Caco-2 (cell line): ENCODE measurements at regions not wholly inside any gene's neighbourhood (a gene's known extent, or its start where the extent isn't known, plus 50 kb on each side); places are given as distances from the start of the nearest gene placed in this dataset.

Experiments
- BruUV-seq: library from RNA; stranded (reverse); fragments of 400-500 nt; replicated peaks from 2 replicates; lab custom pipeline; 2021; lab: Mats Ljungman, UMichigan
- CTCF ChIA-PET: fragments of 300-600 bp; sonication (Branson Sonifier 250); formaldehyde crosslinking; loops from one replicate; lab custom pipeline; 2022; ENCODE audit warnings: antibody characterized with exemption; lab: Charles Lee
- POLR2A ChIA-PET: fragments of 300-600 bp; sonication (Branson Sonifier 250); formaldehyde crosslinking; loops from one replicate; lab custom pipeline; 2022; ENCODE audit warnings: antibody characterized with exemption; lab: Charles Lee
- DNase-seq, 2 experiments: peaks; one replicate each; pipeline versions ENCODE4 v3.0.0 to v3.0.0-alpha.2; 2020 to 2022
- H3K27me3 ChIP-seq: replicated peaks from 2 replicates; pipeline ENCODE4 v1.6.0; 2011; ENCODE audit warnings: low read length; ENCODE audit not compliant: control insufficient read depth, insufficient read depth
- H3K36me3 ChIP-seq: 2 replicates; pipeline ENCODE4 v1.5.1; 2011; ENCODE audit warnings: low read length; ENCODE audit not compliant: control insufficient read depth, insufficient read depth
- H3K4me1 ChIP-seq: fragments of 250-450 bp; sonication (Bioruptor Pico); 2 replicates; pipeline ENCODE4 v1.5.1; 2020; ENCODE audit warnings: mild to moderate bottlenecking
- H3K4me3 ChIP-seq: 2 replicates; pipeline ENCODE4 v1.5.1; 2011; ENCODE audit warnings: low read depth, mild to moderate bottlenecking, control low read depth, low read length
- H3K9me3 ChIP-seq: fragments of 250-450 bp; sonication (Bioruptor Pico); 2 replicates; pipeline ENCODE4 v1.5.1; 2020; ENCODE audit warnings: mild to moderate bottlenecking, moderate library complexity
- H3K27ac Mint-ChIP-seq: one replicate; pipeline ENCODE4 v1.8.0; 2022; ENCODE audit warnings: mixed read lengths; ENCODE audit not compliant: unreplicated experiment
- H3K27me3 Mint-ChIP-seq: one replicate; pipeline ENCODE4 v1.8.0; 2022; ENCODE audit warnings: mixed read lengths; ENCODE audit not compliant: insufficient read depth, unreplicated experiment
- H3K36me3 Mint-ChIP-seq: one replicate; pipeline ENCODE4 v1.8.0; 2022; ENCODE audit warnings: mild to moderate bottlenecking, mixed read lengths; ENCODE audit not compliant: insufficient read depth, unreplicated experiment
- H3K4me1 Mint-ChIP-seq: one replicate; pipeline ENCODE4 v1.8.0; 2022; ENCODE audit warnings: low read depth, mixed read lengths; ENCODE audit not compliant: unreplicated experiment
- H3K4me3 Mint-ChIP-seq: one replicate; pipeline ENCODE4 v1.8.0; 2022; ENCODE audit warnings: mild to moderate bottlenecking, moderate library complexity, mixed read lengths; ENCODE audit not compliant: unreplicated experiment
- H3K9me3 Mint-ChIP-seq: one replicate; pipeline ENCODE4 v1.8.0; 2022; ENCODE audit warnings: mixed read lengths; ENCODE audit not compliant: unreplicated experiment
- intact Hi-C: fragments of 100-400 bp; cut with micrococcal nuclease; formaldehyde crosslinking; loops from one replicate; pipeline ENCODE4 v1.10.0; 2022; ENCODE audit not compliant: unreplicated experiment
- TF ChIP-seq, protein P1 (sequence below), 2 experiments: fragments of 200-600 bp in 1 of 2; IDR thresholded peaks; 1 replicate in 1 of 2; 2 replicates in 1 of 2; pipeline versions ENCODE4 v1.5.1 to v1.8.0; 2011 to 2022; ENCODE audit warnings: antibody characterized with exemption in 1 of 2, control low read depth in 1 of 2, inconsistent platforms in 1 of 2, low read depth in 1 of 2, low read length in 1 of 2, mild to moderate bottlenecking in 1 of 2, moderate library complexity in 1 of 2; ENCODE audit not compliant: insufficient read depth in 1 of 2, severe bottlenecking in 1 of 2, unreplicated experiment in 1 of 2

DNA sequence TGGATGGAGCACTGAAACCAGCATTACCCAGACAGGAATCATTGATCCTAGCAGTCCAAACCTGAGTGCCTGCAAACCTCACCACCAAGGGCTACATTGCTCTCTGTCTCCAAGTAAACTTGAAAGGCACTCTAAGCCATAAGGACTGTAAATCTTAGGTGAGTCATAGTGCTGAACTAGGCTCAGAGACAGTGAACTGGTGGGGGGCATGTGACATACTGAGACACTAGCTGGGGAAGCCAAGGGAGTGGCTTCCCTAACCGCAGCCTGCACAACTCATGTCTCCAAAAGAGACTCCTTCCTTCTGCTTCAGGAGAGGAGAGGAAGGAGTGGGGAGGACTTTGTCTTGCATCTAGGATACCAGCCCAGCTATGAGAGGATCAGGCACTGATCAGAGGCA, 235.5 kb upstream of the ACTRT1 start:
- H3K27me3 ChIP-seq: no peaks in the 10 kb centered on the region
- Mint-ChIP-seq H3K36me3 (no peaks in the 10 kb centered on the region), H3K27ac (no peak overlapping the region), H3K9me3 (no peaks in the 10 kb centered on the region), H3K4me1 (no peaks in the 10 kb centered on the region), H3K4me3 (no peak overlapping the region), H3K27me3 (no peaks in the 10 kb centered on the region)
- TF ChIP-seq, protein P1, sequence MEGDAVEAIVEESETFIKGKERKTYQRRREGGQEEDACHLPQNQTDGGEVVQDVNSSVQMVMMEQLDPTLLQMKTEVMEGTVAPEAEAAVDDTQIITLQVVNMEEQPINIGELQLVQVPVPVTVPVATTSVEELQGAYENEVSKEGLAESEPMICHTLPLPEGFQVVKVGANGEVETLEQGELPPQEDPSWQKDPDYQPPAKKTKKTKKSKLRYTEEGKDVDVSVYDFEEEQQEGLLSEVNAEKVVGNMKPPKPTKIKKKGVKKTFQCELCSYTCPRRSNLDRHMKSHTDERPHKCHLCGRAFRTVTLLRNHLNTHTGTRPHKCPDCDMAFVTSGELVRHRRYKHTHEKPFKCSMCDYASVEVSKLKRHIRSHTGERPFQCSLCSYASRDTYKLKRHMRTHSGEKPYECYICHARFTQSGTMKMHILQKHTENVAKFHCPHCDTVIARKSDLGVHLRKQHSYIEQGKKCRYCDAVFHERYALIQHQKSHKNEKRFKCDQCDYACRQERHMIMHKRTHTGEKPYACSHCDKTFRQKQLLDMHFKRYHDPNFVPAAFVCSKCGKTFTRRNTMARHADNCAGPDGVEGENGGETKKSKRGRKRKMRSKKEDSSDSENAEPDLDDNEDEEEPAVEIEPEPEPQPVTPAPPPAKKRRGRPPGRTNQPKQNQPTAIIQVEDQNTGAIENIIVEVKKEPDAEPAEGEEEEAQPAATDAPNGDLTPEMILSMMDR (IDR thresholded peaks at IDR 0.05; ENCODE audit: insufficient read depth in 1 of 2, low read depth in 1 of 2, low read length in 1 of 2, severe bottlenecking in 1 of 2, unreplicated experiment in 1 of 2): no peak
- DNase-seq: no peak
- intact Hi-C loops: no loop called here
- H3K36me3 ChIP-seq: no peaks in the 10 kb centered on the region
- ChIA-PET CTCF (no interaction called here), POLR2A (no interaction called here)
- no TSS peak for BruUV-seq
- no peaks in the 10 kb centered on the region for H3K9me3 ChIP-seq
- no peaks in the 10 kb centered on the region for H3K4me1 ChIP-seq
- H3K4me3 ChIP-seq: no peak overlapping the region

DNA sequence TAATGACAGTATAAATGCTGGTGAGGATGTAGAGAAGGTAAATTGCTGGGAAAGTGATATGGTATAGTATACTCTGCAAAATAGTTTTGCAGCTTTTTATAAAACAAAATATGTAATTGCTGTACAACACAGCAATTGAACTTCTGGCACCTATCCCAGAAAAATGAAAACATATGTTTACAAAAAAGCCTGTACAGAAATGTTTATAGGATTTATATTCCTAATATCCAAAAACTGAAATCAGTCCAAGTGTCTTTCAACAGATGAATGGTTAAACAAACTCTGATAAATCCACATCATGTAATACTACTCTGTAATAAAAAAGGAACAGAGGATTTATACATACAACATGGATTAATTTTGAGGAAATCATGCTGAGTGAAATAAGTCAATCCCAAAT, 198.4 kb upstream of the ACTRT1 start:
- POLR2A ChIA-PET: no interaction called here
- CTCF ChIA-PET: no interaction called here

DNA sequence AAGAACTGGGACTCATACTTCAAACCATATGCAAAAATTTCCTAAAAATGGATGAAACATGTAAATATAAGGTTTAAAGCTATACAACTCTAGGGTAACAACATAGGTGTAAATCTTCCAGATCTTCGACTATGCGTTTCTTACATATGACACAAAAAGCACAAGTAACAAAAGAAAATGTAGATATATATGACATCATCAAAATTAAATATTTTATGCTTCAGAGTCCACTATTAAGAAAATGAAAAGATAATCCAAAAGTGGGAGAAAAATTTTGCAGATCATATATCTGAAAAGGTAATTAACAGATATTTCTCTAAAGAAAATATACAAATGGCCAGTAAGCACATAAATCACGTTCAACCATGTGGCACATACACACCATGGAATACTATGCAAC, 164.2 kb upstream of the ACTRT1 start:
- ChIA-PET CTCF (no interaction called here), POLR2A (no interaction called here)
- no TSS peak for BruUV-seq
- Histone ChIP-seq H3K4me3 (no peak overlapping the region), H3K27me3 (no peaks in the 10 kb centered on the region), H3K9me3 (no peaks in the 10 kb centered on the region), H3K4me1 (no peaks in the 10 kb centered on the region), H3K36me3 (no peaks in the 10 kb centered on the region)
- Mint-ChIP-seq H3K4me1 (no peaks in the 10 kb centered on the region), H3K27ac (no peak overlapping the region), H3K4me3 (no peak overlapping the region), H3K27me3 (no peaks in the 10 kb centered on the region), H3K9me3 (peaks cover 12% of the 10 kb centered on the region), H3K36me3 (no peaks in the 10 kb centered on the region)
- TF ChIP-seq, protein P1 (IDR thresholded peaks at IDR 0.05; ENCODE audit: insufficient read depth in 1 of 2, low read depth in 1 of 2, low read length in 1 of 2, severe bottlenecking in 1 of 2, unreplicated experiment in 1 of 2): no peak
- intact Hi-C loops: no loop called here
- no peak for DNase-seq

More for the DNA sequence above, 198.4 kb upstream of the ACTRT1 start:
- H3K27ac Mint-ChIP-seq: no peak overlapping the region
- H3K9me3 Mint-ChIP-seq: no peaks in the 10 kb centered on the region
- DNase-seq: no peak
- intact Hi-C loops: loop anchor here (1.0 kb wide), 1 partner anchor 268 kb away; no protein-coding TSS in a partner anchor
- no peaks in the 10 kb centered on the region for H3K27me3 Mint-ChIP-seq
- Histone ChIP-seq H3K9me3 (no peaks in the 10 kb centered on the region), H3K4me3 (no peak overlapping the region), H3K4me1 (no peaks in the 10 kb centered on the region), H3K27me3 (no peaks in the 10 kb centered on the region), H3K36me3 (no peaks in the 10 kb centered on the region)
- H3K36me3 Mint-ChIP-seq: no peaks in the 10 kb centered on the region
- TF ChIP-seq, protein P1 (IDR thresholded peaks at IDR 0.05; ENCODE audit: insufficient read depth in 1 of 2, low read depth in 1 of 2, low read length in 1 of 2, severe bottlenecking in 1 of 2, unreplicated experiment in 1 of 2): no peak
- no peaks in the 10 kb centered on the region for H3K4me1 Mint-ChIP-seq
- no peak overlapping the region for H3K4me3 Mint-ChIP-seq
- BruUV-seq: no TSS peak
